Ovary (tissue), 3 donors: ENCODE measurements at regions not wholly inside any gene's neighbourhood (a gene's known extent, or its start where the extent isn't known, plus 50 kb on each side); places are given as distances from the start of the nearest gene placed in this dataset.

Experiments used
- EP300 ChIP-seq: sonication (generic); formaldehyde crosslinking; IDR thresholded peaks from one replicate; pipeline ENCODE4 v1.6.1; 2017; ENCODE audit warnings: antibody characterized with exemption
- POLR2A ChIP-seq: fragments of 450-650 bp; IDR thresholded peaks from one replicate; pipeline ENCODE4 v1.6.1; 2017; ENCODE audit warnings: antibody characterized with exemption, mild to moderate bottlenecking, moderate library complexity
- TF ChIP-seq, protein P1 (sequence below), 3 donors: fragments of 450-650 bp in 2 of 3; fragments of 200-600 bp in 1 of 3; IDR thresholded peaks; one replicate each; pipeline versions ENCODE4 v1.5.1 to v1.8.0; 2016 to 2022; ENCODE audit warnings: antibody characterized with exemption in 3 of 3, mild to moderate bottlenecking in 1 of 3
- donor health status: DM: no; HTN: no; CAD: no.

DNA sequence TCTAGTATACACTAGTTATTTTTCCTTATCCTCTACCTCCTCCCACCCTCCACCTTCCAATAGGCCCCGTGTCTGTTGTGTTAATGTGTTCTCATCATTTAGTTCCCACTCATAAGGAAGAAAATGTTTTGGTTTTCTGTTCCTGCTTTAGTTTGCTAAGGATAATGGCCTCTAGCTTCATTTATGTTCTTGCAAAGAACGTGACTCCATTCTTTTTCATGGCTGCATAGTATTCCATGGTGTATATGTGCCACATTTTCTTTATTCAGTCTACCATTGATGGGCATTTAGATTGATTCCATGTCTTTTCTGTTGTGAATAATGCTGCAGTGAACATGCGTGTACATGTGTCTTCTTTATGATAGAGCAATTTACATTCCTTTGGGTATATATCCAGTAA, 146.5 kb upstream of the GAS1 start:
- TF ChIP-seq, protein P1, sequence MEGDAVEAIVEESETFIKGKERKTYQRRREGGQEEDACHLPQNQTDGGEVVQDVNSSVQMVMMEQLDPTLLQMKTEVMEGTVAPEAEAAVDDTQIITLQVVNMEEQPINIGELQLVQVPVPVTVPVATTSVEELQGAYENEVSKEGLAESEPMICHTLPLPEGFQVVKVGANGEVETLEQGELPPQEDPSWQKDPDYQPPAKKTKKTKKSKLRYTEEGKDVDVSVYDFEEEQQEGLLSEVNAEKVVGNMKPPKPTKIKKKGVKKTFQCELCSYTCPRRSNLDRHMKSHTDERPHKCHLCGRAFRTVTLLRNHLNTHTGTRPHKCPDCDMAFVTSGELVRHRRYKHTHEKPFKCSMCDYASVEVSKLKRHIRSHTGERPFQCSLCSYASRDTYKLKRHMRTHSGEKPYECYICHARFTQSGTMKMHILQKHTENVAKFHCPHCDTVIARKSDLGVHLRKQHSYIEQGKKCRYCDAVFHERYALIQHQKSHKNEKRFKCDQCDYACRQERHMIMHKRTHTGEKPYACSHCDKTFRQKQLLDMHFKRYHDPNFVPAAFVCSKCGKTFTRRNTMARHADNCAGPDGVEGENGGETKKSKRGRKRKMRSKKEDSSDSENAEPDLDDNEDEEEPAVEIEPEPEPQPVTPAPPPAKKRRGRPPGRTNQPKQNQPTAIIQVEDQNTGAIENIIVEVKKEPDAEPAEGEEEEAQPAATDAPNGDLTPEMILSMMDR (IDR thresholded peaks at IDR 0.05): no peak
- TF ChIP-seq POLR2A (no peak), EP300 (no peak)
